Naive thymus-derived CD4-positive, alpha-beta T cell (primary cell): ENCODE measurements at regions not wholly inside any gene's neighbourhood (a gene's known extent, or its start where the extent isn't known, plus 50 kb on each side); places are given as distances from the start of the nearest gene placed in this dataset.

ENCODE experiments used
- ATAC-seq: fragments of 150-1000 bp; cut with Tn5 transposase; 2 replicates; pipeline ENCODE4 v1.10.0; 2021; ENCODE audit warnings: mild to moderate bottlenecking, moderate library complexity
- CTCF ChIA-PET: fragments of 350-600 bp; sonication (Branson Sonifier 250); formaldehyde crosslinking; loops from one replicate; lab custom pipeline; 2021; ENCODE audit warnings: antibody characterized with exemption; lab: Charles Lee
- POLR2A ChIA-PET: fragments of 350-600 bp; sonication (Branson Sonifier 250); formaldehyde crosslinking; loops from one replicate; lab custom pipeline; 2021; ENCODE audit warnings: antibody characterized with exemption, inconsistent platforms; lab: Charles Lee
- DNase-seq, 9 donors: peaks; one replicate each; pipeline versions ENCODE4 v3.0.0 to v3.0.0-alpha.2; 2020 to 2022; ENCODE audit warnings: mixed read lengths in 1 of 9
- H3K27ac ChIP-seq: one replicate; pipeline ENCODE4 v1.7.0; 2013; ENCODE audit warnings: mild to moderate bottlenecking, low read depth, low read length, moderate library complexity
- H3K27me3 ChIP-seq, 2 donors: one replicate each; pipeline ENCODE4 v1.7.0; 2013; ENCODE audit warnings: low read length in 2 of 2, mild to moderate bottlenecking in 2 of 2, moderate library complexity in 2 of 2; ENCODE audit not compliant: control insufficient read depth in 2 of 2, insufficient read depth in 2 of 2
- H3K36me3 ChIP-seq, 3 experiments: 1 replicate in 2 of 3; 2 replicates in 1 of 3; pipeline ENCODE4 v1.7.0; 2013; ENCODE audit warnings: low read length in 3 of 3, mild to moderate bottlenecking in 3 of 3, moderate library complexity in 1 of 3; ENCODE audit not compliant: insufficient read depth in 3 of 3, control insufficient read depth in 2 of 3
- H3K4me1 ChIP-seq, 2 donors: one replicate each; pipeline ENCODE4 v1.7.0; 2013; ENCODE audit warnings: low read length in 2 of 2, mild to moderate bottlenecking in 2 of 2, moderate library complexity in 1 of 2; ENCODE audit not compliant: control insufficient read depth in 2 of 2, insufficient read depth in 2 of 2
- H3K4me3 ChIP-seq: 2 replicates; pipeline ENCODE4 v1.7.0; 2013; ENCODE audit warnings: mild to moderate bottlenecking, low read length
- H3K9me3 ChIP-seq, 3 experiments: 1 replicate in 2 of 3; 2 replicates in 1 of 3; pipeline ENCODE4 v1.7.0; 2013; ENCODE audit warnings: low read length in 3 of 3; ENCODE audit not compliant: control insufficient read depth in 2 of 3
- H3K27ac Mint-ChIP-seq, 9 donors: one replicate each; pipeline ENCODE4 v1.8.0; 2020 to 2022; ENCODE audit warnings: mixed read lengths in 9 of 9, mild to moderate bottlenecking in 8 of 9, moderate library complexity in 5 of 9, inconsistent platforms in 2 of 9
- H3K27me3 Mint-ChIP-seq, 5 donors: one replicate each; pipeline ENCODE4 v1.8.0; 2021 to 2022; ENCODE audit warnings: mixed read lengths in 5 of 5, mild to moderate bottlenecking in 1 of 5
- H3K36me3 Mint-ChIP-seq, 5 donors: one replicate each; pipeline ENCODE4 v1.8.0; 2020 to 2022; ENCODE audit warnings: mixed read lengths in 5 of 5, mild to moderate bottlenecking in 3 of 5, inconsistent platforms in 1 of 5
- H3K4me1 Mint-ChIP-seq, 7 donors: one replicate each; pipeline ENCODE4 v1.8.0; 2020 to 2022; ENCODE audit warnings: mixed read lengths in 7 of 7, mild to moderate bottlenecking in 3 of 7, inconsistent platforms in 1 of 7
- H3K4me3 Mint-ChIP-seq, 10 donors: one replicate each; pipeline ENCODE4 v1.8.0; 2020 to 2022; ENCODE audit warnings: mild to moderate bottlenecking in 10 of 10, mixed read lengths in 10 of 10, moderate library complexity in 6 of 10, inconsistent platforms in 2 of 10
- H3K9me3 Mint-ChIP-seq, 11 donors: one replicate each; pipeline ENCODE4 v1.8.0; 2020 to 2022; ENCODE audit warnings: mixed read lengths in 11 of 11, mild to moderate bottlenecking in 4 of 11, inconsistent platforms in 1 of 11, moderate library complexity in 1 of 11
- intact Hi-C, 2 donors: fragments of 100-400 bp; cut with micrococcal nuclease; formaldehyde crosslinking; loops; one replicate each; pipeline ENCODE4 v1.15.1; 2023

DNA sequence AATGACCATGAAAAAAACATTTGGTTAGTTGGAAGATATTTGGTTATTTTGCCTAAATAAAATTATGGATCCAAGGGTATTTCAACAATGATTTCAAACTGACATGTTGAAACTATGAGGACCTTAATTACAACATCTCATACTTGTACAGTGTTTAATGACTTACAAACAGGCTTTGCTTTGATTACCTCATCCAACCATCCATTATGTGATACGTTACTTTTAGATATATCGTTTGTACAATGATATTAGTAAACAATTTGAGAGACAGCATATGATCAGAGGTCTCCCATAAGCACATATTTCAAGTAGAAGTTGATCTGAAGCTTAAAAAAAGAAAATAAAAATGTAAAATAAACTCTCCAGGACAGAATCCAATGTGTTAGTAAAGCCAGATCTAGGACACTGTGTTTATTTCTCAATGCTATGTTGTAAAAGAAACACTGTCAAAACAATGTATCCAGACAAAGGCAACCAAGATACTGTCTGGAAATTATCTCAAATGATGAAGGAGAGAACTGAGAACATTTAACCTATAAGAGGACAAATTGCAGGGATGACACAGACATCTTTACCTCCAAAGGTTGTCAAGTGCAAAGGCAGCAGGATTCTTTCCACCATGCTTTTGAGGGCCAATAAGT is 116.0 kb upstream of the TARS1 start:
- intact Hi-C loops: no loop called here
- Mint-ChIP-seq H3K4me1 (no peaks in the 10 kb centered on the region), H3K27ac (no peak overlapping the region), H3K4me3 (no peak overlapping the region), H3K36me3 (no peaks in the 10 kb centered on the region), H3K9me3 (peaks cover 0 to 13% (median 0%) of the 10 kb centered on the region in 11 donors), H3K27me3 (peaks cover 0 to 4% (median 0%) of the 10 kb centered on the region in 5 donors)
- Histone ChIP-seq H3K4me3 (no peak overlapping the region), H3K9me3 (no peaks in the 10 kb centered on the region), H3K27ac (no peak overlapping the region), H3K4me1 (no peaks in the 10 kb centered on the region), H3K27me3 (no peaks in the 10 kb centered on the region), H3K36me3 (no peaks in the 10 kb centered on the region)
- no peak for DNase-seq
- ChIA-PET POLR2A (no interaction called here), CTCF (no interaction called here)
- no peak for ATAC-seq

DNA sequence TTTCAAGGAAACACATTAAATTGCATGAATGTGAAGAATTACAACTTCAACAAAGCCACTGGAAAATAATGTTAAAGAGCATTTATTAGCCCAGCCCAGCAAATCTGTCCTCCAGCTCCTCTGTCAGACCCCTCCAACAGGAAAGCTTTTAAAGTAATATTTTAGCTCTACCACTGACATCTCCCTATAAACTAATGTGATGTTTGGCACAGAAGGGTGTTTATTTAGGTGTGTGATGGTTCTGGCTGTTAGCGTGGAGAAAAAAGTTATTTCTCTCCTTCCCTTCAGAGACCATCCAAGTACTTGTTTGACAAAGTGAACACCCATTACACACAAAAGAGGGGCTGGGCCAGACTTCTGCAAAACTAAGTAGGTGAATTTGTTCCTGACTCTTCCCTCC is 111.9 kb upstream of the TARS1 start:
- Histone ChIP-seq H3K36me3 (no peaks in the 10 kb centered on the region), H3K4me1 (no peaks in the 10 kb centered on the region), H3K4me3 (no peak overlapping the region), H3K27ac (no peak overlapping the region), H3K27me3 (no peaks in the 10 kb centered on the region), H3K9me3 (no peaks in the 10 kb centered on the region)
- Mint-ChIP-seq H3K36me3 (no peaks in the 10 kb centered on the region), H3K4me1 (no peaks in the 10 kb centered on the region), H3K27me3 (peaks cover 0 to 5% (median 3%) of the 10 kb centered on the region in 5 donors), H3K9me3 (peaks cover 0 to 13% (median 0%) of the 10 kb centered on the region in 11 donors), H3K27ac (no peak overlapping the region), H3K4me3 (no peak overlapping the region)
- POLR2A ChIA-PET: interaction anchor here (0.5 kb wide), 1 partner anchor 67 kb away, joined by 4 read pairs; no protein-coding TSS in a partner anchor
- ATAC-seq (no peak), DNase-seq (no peak)
- CTCF ChIA-PET: no interaction called here
- intact Hi-C loops: no loop called here

DNA sequence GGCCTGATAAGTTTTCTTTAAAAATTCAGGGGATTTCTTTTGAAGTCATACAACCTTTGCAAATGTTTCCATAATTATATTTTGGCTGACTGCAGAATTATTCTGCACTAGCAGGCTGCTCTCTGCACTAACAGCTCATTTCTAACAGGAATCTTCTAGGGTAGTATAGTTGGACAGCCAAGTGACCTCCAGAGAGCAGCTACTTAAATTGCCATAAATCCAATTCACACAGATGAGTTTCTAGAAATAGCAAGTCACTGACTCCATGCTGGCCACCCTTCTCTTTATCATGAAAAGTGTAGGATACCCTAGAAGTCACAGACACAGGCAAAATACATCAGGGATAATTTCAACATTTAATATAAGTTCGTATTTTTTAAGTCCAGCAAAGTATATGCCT is 110.9 kb upstream of the TARS1 start:
- DNase-seq: no peak
- intact Hi-C loops: no loop called here
- H3K27me3 Mint-ChIP-seq: peaks cover 0 to 5% (median 3%) of the 10 kb centered on the region in 5 donors
- H3K9me3 Mint-ChIP-seq: peaks cover 0 to 13% (median 0%) of the 10 kb centered on the region in 11 donors
- H3K9me3 ChIP-seq: no peaks in the 10 kb centered on the region
- ChIA-PET POLR2A (no interaction called here), CTCF (no interaction called here)
- H3K36me3 ChIP-seq: no peaks in the 10 kb centered on the region
- no peak overlapping the region for H3K4me3 ChIP-seq
- no peaks in the 10 kb centered on the region for H3K4me1 Mint-ChIP-seq
- H3K27me3 ChIP-seq: no peaks in the 10 kb centered on the region
- no peaks in the 10 kb centered on the region for H3K36me3 Mint-ChIP-seq
- H3K27ac Mint-ChIP-seq: no peak overlapping the region
- H3K4me3 Mint-ChIP-seq: no peak overlapping the region
- no peak for ATAC-seq
- no peaks in the 10 kb centered on the region for H3K4me1 ChIP-seq
- H3K27ac ChIP-seq: no peak overlapping the region

DNA sequence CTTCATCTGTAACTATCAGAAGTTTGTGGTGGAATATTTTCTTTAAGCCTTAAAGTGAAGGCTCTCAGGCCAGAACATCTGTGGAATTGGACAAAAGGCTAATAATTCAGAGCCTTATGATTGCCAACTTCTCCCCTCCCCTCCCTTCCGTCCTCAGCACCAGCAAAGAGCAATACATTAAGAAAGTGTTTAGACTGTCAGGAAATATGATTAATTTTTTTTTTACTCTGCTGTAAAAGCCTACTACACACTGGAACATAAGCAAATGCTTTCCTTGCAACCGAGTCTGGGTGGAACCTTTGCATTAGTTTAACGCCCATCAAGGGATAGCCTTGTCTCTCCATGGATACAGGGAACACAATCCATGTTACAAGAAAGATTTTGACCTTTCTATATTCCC is 110.3 kb upstream of the TARS1 start:
- H3K36me3 Mint-ChIP-seq: no peaks in the 10 kb centered on the region
- no peak overlapping the region for H3K27ac Mint-ChIP-seq
- H3K9me3 Mint-ChIP-seq: peaks cover 0 to 13% (median 0%) of the 10 kb centered on the region in 11 donors
- no peaks in the 10 kb centered on the region for H3K4me1 ChIP-seq
- ChIA-PET POLR2A (no interaction called here), CTCF (no interaction called here)
- H3K4me3 Mint-ChIP-seq: no peak overlapping the region
- H3K9me3 ChIP-seq: no peaks in the 10 kb centered on the region
- H3K27me3 Mint-ChIP-seq: peaks cover 0 to 5% (median 3%) of the 10 kb centered on the region in 5 donors
- DNase-seq (no peak), ATAC-seq (no peak)
- H3K27ac ChIP-seq: no peak overlapping the region
- H3K4me1 Mint-ChIP-seq: no peaks in the 10 kb centered on the region
- H3K36me3 ChIP-seq: no peaks in the 10 kb centered on the region
- H3K4me3 ChIP-seq: no peak overlapping the region
- no peaks in the 10 kb centered on the region for H3K27me3 ChIP-seq
- intact Hi-C loops: no loop called here

DNA sequence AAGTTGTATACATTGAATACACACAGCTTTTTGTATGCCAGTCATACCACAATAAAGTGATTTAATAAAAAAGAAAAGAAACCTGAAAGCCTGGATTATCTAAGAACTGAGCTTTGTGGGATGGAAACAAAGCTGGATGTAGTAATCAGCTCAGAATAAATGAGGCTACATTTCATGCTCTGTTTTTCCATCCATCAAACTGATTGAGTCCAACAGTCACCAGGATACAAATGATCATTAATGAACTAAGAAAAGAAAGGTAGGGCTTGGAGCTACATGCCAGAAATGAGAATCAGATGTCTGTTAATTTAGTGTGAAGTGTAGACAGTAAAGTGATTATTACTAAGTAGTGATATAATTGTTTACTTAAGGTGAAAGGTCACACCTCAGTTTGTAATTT is 109.8 kb upstream of the TARS1 start:
- H3K27me3 Mint-ChIP-seq: peaks cover 0 to 5% (median 3%) of the 10 kb centered on the region in 5 donors
- DNase-seq (no peak), ATAC-seq (no peak)
- no peaks in the 10 kb centered on the region for H3K9me3 ChIP-seq
- H3K4me3 ChIP-seq: no peak overlapping the region
- H3K4me3 Mint-ChIP-seq: no peak overlapping the region
- intact Hi-C loops: no loop called here
- no peak overlapping the region for H3K27ac ChIP-seq
- no peaks in the 10 kb centered on the region for H3K36me3 ChIP-seq
- H3K4me1 ChIP-seq: no peaks in the 10 kb centered on the region
- ChIA-PET CTCF (no interaction called here), POLR2A (no interaction called here)
- H3K9me3 Mint-ChIP-seq: peaks cover 0 to 13% (median 0%) of the 10 kb centered on the region in 11 donors
- H3K4me1 Mint-ChIP-seq: no peaks in the 10 kb centered on the region
- no peaks in the 10 kb centered on the region for H3K27me3 ChIP-seq
- no peak overlapping the region for H3K27ac Mint-ChIP-seq
- no peaks in the 10 kb centered on the region for H3K36me3 Mint-ChIP-seq

DNA sequence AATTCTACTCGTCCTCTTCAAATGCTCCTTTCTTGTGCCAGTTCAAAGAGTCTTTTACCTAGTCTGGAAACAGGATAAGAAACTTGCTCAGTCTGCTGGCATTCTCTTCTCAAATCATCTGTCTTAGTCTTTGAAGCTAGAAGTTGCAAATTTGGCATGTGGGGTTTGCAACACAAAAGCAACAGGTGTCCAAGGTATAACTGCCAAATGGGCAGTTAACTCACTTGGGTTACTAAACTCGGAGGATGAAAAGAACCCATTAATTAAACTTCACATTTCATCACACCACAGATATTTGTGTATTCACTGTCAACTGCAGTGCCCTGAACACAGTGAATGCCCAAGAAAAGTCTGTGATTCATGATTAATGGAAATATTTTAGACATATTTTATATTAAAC is 108.0 kb upstream of the TARS1 start:
- Histone ChIP-seq H3K9me3 (no peaks in the 10 kb centered on the region), H3K4me1 (no peaks in the 10 kb centered on the region), H3K27ac (no peak overlapping the region), H3K27me3 (no peaks in the 10 kb centered on the region), H3K36me3 (no peaks in the 10 kb centered on the region), H3K4me3 (no peak overlapping the region)
- no peaks in the 10 kb centered on the region for H3K9me3 Mint-ChIP-seq
- H3K36me3 Mint-ChIP-seq: no peaks in the 10 kb centered on the region
- H3K27me3 Mint-ChIP-seq: peaks cover 0 to 5% (median 0%) of the 10 kb centered on the region in 5 donors
- no peak overlapping the region for H3K27ac Mint-ChIP-seq
- ChIA-PET POLR2A (no interaction called here), CTCF (no interaction called here)
- ATAC-seq (no peak), DNase-seq (no peak)
- no peaks in the 10 kb centered on the region for H3K4me1 Mint-ChIP-seq
- no peak overlapping the region for H3K4me3 Mint-ChIP-seq
- intact Hi-C loops: no loop called here

DNA sequence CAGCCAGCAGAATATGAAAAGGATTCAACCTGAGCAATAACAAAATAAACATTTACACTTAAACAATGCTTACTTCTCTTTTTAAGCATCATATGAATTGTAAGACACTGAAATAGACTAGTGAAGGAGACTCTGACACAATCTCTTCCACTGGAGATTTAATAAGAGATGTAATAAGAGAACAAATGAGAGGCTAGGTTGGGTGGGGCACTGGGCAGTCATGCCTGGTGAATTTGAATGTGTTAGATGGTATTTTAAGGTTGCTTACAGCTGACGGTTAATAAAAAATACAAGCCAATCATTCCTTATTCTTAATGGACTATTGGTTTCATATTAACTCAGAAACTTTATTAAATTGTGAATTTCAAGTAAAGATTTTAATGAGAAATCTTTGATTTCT is 105.9 kb upstream of the TARS1 start:
- Mint-ChIP-seq H3K9me3 (peaks cover 0 to 2% (median 0%) of the 10 kb centered on the region in 11 donors), H3K4me3 (no peak overlapping the region), H3K27me3 (peaks cover 0 to 8% (median 0%) of the 10 kb centered on the region in 5 donors), H3K27ac (no peak overlapping the region), H3K4me1 (no peaks in the 10 kb centered on the region), H3K36me3 (no peaks in the 10 kb centered on the region)
- no peaks in the 10 kb centered on the region for H3K27me3 ChIP-seq
- no peaks in the 10 kb centered on the region for H3K4me1 ChIP-seq
- intact Hi-C loops: no loop called here
- no peaks in the 10 kb centered on the region for H3K36me3 ChIP-seq
- H3K4me3 ChIP-seq: no peak overlapping the region
- H3K27ac ChIP-seq: no peak overlapping the region
- ChIA-PET POLR2A (no interaction called here), CTCF (no interaction called here)
- no peak for ATAC-seq
- H3K9me3 ChIP-seq: no peaks in the 10 kb centered on the region
- no peak for DNase-seq
